Activated CD8-positive, alpha-beta memory T cell treated with anti-CD3 and anti-CD28 coated beads for 4 hours (primary cell): ENCODE measurements at regions not wholly inside any gene's neighbourhood (a gene's known extent, or its start where the extent isn't known, plus 50 kb on each side); places are given as distances from the start of the nearest gene placed in this dataset.

Experiments used
- DNase-seq, 2 donors: peaks; one replicate each; pipeline ENCODE4 v3.0.0-alpha.2; 2020; ENCODE audit warnings: low read depth in 2 of 2

- DNase-seq, result no peak
These were observed 248.6 kb downstream of the LOXHD1 start for GRCh38 chr18:46408334-46408987.

- DNase-seq, result no peak
These were observed 245.7 kb downstream of the LOXHD1 start for GRCh38 chr18:46411191-46411828.

GRCh38 chr18:46411867-46412690 lies 244.9 kb downstream of the LOXHD1 start:
- no peak for DNase-seq

- DNase-seq, result no peak
These were observed 244.1 kb downstream of the LOXHD1 start for GRCh38 chr18:46412916-46413315.

GRCh38 chr18:46413684-46414083 lies 243.3 kb downstream of the LOXHD1 start:
- no peak for DNase-seq

- DNase-seq, result no peak
These were observed 242.2 kb downstream of the LOXHD1 start for GRCh38 chr18:46414863-46415262.

- no peak for DNase-seq
These were observed 241.3 kb downstream of the LOXHD1 start for GRCh38 chr18:46415532-46416252.

- no peak for DNase-seq
These were observed 240.0 kb downstream of the LOXHD1 start for GRCh38 chr18:46416706-46417638.

GRCh38 chr18:46418663-46419260 lies 238.3 kb downstream of the LOXHD1 start:
- DNase-seq, result no peak

GRCh38 chr18:46419391-46420141 lies 237.5 kb downstream of the LOXHD1 start:
- DNase-seq, result no peak

- no peak for DNase-seq
These were observed 235.0 kb downstream of the LOXHD1 start for GRCh38 chr18:46421973-46422551.

- no peak for DNase-seq
These were observed 234.4 kb downstream of the LOXHD1 start for GRCh38 chr18:46422552-46423055.

- no peak for DNase-seq
These were observed 233.7 kb downstream of the LOXHD1 start for GRCh38 chr18:46423226-46423805.

GRCh38 chr18:46424898-46425297 lies 232.1 kb downstream of the LOXHD1 start:
- DNase-seq, result no peak

- DNase-seq, result no peak
These were observed 231.5 kb downstream of the LOXHD1 start for GRCh38 chr18:46425511-46425910.

GRCh38 chr18:46426021-46426678 lies 230.9 kb downstream of the LOXHD1 start:
- DNase-seq, result no peak

- no peak for DNase-seq
These were observed 230.4 kb downstream of the LOXHD1 start for GRCh38 chr18:46426679-46427047.
